GM12878 (cell line): ENCODE measurements at regions not wholly inside any gene's neighbourhood (a gene's known extent, or its start where the extent isn't known, plus 50 kb on each side); places are given as distances from the start of the nearest gene placed in this dataset.

ENCODE experiments used
- ATAC-seq: fragments of 200-7000 bp; cut with Tn5 transposase; 3 replicates; pipeline ENCODE4 v1.9.1; 2020; ENCODE audit warnings: mild to moderate bottlenecking, moderate library complexity
- BruUV-seq: library from RNA; stranded (reverse); fragments of 400-500 nt; replicated peaks from 2 replicates; lab custom pipeline; 2021; lab: Mats Ljungman, UMichigan
- CTCF ChIA-PET: fragments of 300-600 bp; sonication (Branson Sonifier 250); formaldehyde crosslinking; extraction: SDS; loops from one replicate; lab custom pipeline; 2021; ENCODE audit warnings: inconsistent platforms; lab: Yijun Ruan, JAX
- POLR2A ChIA-PET: fragments of 350-600 bp; formaldehyde crosslinking; extraction: SDS; loops from one replicate; lab custom pipeline; 2021; ENCODE audit warnings: inconsistent platforms; lab: Charles Lee
- RAD21 ChIA-PET: fragments of 300-600 bp; sonication (Branson Sonifier 250); formaldehyde crosslinking; loops from one replicate; lab custom pipeline; 2023; ENCODE audit warnings: antibody characterized with exemption; ENCODE audit not compliant: unreplicated experiment; lab: Charles Lee
- SMC1A ChIA-PET: fragments of 300-600 bp; sonication (Branson Sonifier 250); formaldehyde crosslinking; loops from one replicate; lab custom pipeline; 2023; ENCODE audit not compliant: unreplicated experiment, uncharacterized antibody; lab: Charles Lee
- DNase-seq: peaks from one replicate; pipeline ENCODE4 v3.0.0-alpha.2; 2011; ENCODE audit warnings: low read depth, low spot score
- FAIRE-seq: peaks from 3 replicates; lab custom pipeline; 2011; peaks lifted over from hg19 to GRCh38; lab: Jason Lieb, UNC
- H2AFZ ChIP-seq: 2 replicates; pipeline ENCODE4 v1.6.0; 2011; ENCODE audit warnings: low read depth, low read length, control low read depth; ENCODE audit not compliant: control insufficient read depth
- H3K27ac ChIP-seq: 2 replicates; pipeline ENCODE4 v1.5.1; 2011; ENCODE audit warnings: control low read depth; ENCODE audit not compliant: control insufficient read depth, insufficient read depth
- H3K27me3 ChIP-seq, 2 experiments: replicated peaks in 1 of 2; 2 replicates each; pipeline versions ENCODE4 v1.6.0 to v1.6.1; 2011; ENCODE audit warnings: low read length in 1 of 2; ENCODE audit not compliant: control insufficient read depth in 2 of 2, insufficient read depth in 2 of 2
- H3K36me3 ChIP-seq, 2 experiments: 2 replicates each; pipeline ENCODE4 v1.5.1; 2011; ENCODE audit warnings: low read length in 1 of 2; ENCODE audit not compliant: control insufficient read depth in 2 of 2, insufficient read depth in 2 of 2
- H3K4me1 ChIP-seq: 2 replicates; pipeline ENCODE4 v1.6.1; 2011; ENCODE audit warnings: mild to moderate bottlenecking, low read length, moderate library complexity, mixed read lengths; ENCODE audit not compliant: control insufficient read depth, insufficient read depth
- H3K4me2 ChIP-seq: 2 replicates; pipeline ENCODE4 v1.6.0; 2011; ENCODE audit warnings: control low read depth; ENCODE audit not compliant: control insufficient read depth, insufficient read depth
- H3K4me3 ChIP-seq: fragments of 200-600 bp; sonication (generic); 2 replicates; pipeline ENCODE4 v1.5.1; 2016
- H3K79me2 ChIP-seq: 2 replicates; pipeline ENCODE4 v1.6.0; 2011; ENCODE audit warnings: low read length; ENCODE audit not compliant: control insufficient read depth, insufficient read depth
- H3K9ac ChIP-seq: 2 replicates; pipeline ENCODE4 v1.8.0; 2011; ENCODE audit warnings: low read length, control low read depth, mixed read lengths; ENCODE audit not compliant: control insufficient read depth, insufficient read depth
- H3K9me3 ChIP-seq: replicated peaks from 3 replicates; pipeline ENCODE4 v1.5.1; 2011; ENCODE audit warnings: mild to moderate bottlenecking, low read length; ENCODE audit not compliant: control insufficient read depth, insufficient read depth
- H4K20me1 ChIP-seq: 2 replicates; pipeline ENCODE4 v1.6.0; 2011; ENCODE audit not compliant: control insufficient read depth, insufficient read depth
- BACH1 ChIP-seq: fragments of 450-650 bp; IDR thresholded peaks from 2 replicates; pipeline ENCODE4 v1.6.1; 2017; ENCODE audit warnings: mild to moderate bottlenecking, borderline replicate concordance
- CEBPB ChIP-seq, 2 experiments: fragments of 150-350 bp in 1 of 2; IDR thresholded peaks; 2 replicates each; pipeline ENCODE4 v1.6.1; 2012 to 2014; ENCODE audit warnings: low read depth in 2 of 2, low read length in 2 of 2, borderline replicate concordance in 1 of 2, inconsistent platforms in 1 of 2
- ESRRA ChIP-seq: IDR thresholded peaks from 2 replicates; pipeline ENCODE4 v1.6.1; 2012; ENCODE audit warnings: mild to moderate bottlenecking, low read length, improper control_type of control experiment
- ETV6 ChIP-seq, 2 experiments: fragments of 450-650 bp in 1 of 2; IDR thresholded peaks in 1 of 2; conservative IDR thresholded peaks in 1 of 2; 2 replicates each; pipeline ENCODE4 v1.6.1; 2014; ENCODE audit warnings: antibody characterized with exemption in 1 of 2, borderline replicate concordance in 1 of 2, low read depth in 1 of 2, mild to moderate bottlenecking in 1 of 2, moderate library complexity in 1 of 2
- GATAD2B ChIP-seq: fragments of 450-650 bp; conservative IDR thresholded peaks from 2 replicates; pipeline ENCODE4 v1.6.1; 2017; ENCODE audit warnings: low read depth, mild to moderate bottlenecking, moderate library complexity
- HDAC2 ChIP-seq: fragments of 200-600 bp; sonication (generic); IDR thresholded peaks from 2 replicates; pipeline ENCODE4 v1.6.1; 2017
- KAT2A ChIP-seq: conservative IDR thresholded peaks from 2 replicates; pipeline ENCODE4 v1.6.1; 2011; ENCODE audit warnings: low read depth, low read length; ENCODE audit not compliant: control insufficient read depth
- NFYA ChIP-seq: IDR thresholded peaks from 2 replicates; pipeline ENCODE4 v1.6.1; 2011; ENCODE audit warnings: low read depth, mild to moderate bottlenecking, low read length, improper control_type of control experiment, borderline replicate concordance
- POLR2AphosphoS2 ChIP-seq: IDR thresholded peaks from 2 replicates; pipeline ENCODE4 v1.6.1; 2011; ENCODE audit warnings: low read depth, mild to moderate bottlenecking, low read length, improper control_type of control experiment, moderate library complexity
- SMAD1 ChIP-seq: fragments of 450-650 bp; IDR thresholded peaks from 2 replicates; pipeline ENCODE4 v1.6.1; 2018; ENCODE audit warnings: mild to moderate bottlenecking, low read depth; ENCODE audit not compliant: partially characterized antibody
- ZNF384 ChIP-seq: IDR thresholded peaks from 2 replicates; pipeline ENCODE4 v1.6.1; 2012; ENCODE audit warnings: low read depth, mild to moderate bottlenecking, low read length, improper control_type of control experiment, borderline replicate concordance
- WGBS: methylation state at CpG from one replicate; pipeline ENCODE4 v1.1.6; 2016; ENCODE audit warnings: low lambda C conversion rate; ENCODE audit not compliant: insufficient replicate concordance, insufficient coverage; ENCODE audit errors: missing lambda C conversion rate; 5-methylcytosine and 5-hydroxymethylcytosine counted together
- in situ Hi-C: fragments of 300-500 bp; cut with MboI; formaldehyde crosslinking; loops from 9 replicates; pipeline ENCODE4 v1.14.3; 2018; ENCODE audit warnings: mixed read lengths
- intact Hi-C: fragments of 100-400 bp; cut with micrococcal nuclease; formaldehyde crosslinking; loops from one replicate; pipeline ENCODE4 v1.14.2; 2022; ENCODE audit not compliant: unreplicated experiment

DNA sequence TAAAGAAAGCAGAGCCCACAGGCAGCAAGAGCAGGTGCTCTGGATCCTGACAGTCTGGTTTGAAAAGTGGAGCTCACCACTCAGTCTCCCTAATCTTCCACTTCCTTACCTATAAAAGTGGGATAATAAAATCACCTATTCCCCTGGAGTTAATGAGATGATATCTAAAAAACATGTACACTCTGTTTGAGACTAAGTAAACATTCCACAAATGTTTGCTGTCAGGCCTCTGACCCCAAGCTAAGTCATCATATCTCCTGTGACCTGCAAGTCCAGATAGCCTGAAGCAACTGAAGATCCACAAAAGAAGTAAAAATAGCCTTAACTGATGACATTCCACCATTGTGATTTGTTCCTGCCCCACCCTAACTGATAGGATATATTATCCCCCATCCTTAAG lies 1324.5 kb downstream of the XPNPEP1 start:
- no peaks in the 10 kb centered on the region for H4K20me1 ChIP-seq
- H3K9me3 ChIP-seq: no peaks in the 10 kb centered on the region
- no peak overlapping the region; the same call in 1 of the 2 replicates for H3K9ac ChIP-seq
- no peaks in the 10 kb centered on the region for H3K36me3 ChIP-seq
- H3K27ac ChIP-seq: peak overlapping the region; percentile 63; the same call in 1 of the 2 replicates
- TF ChIP-seq ETV6 (conservative IDR thresholded peaks at IDR 0.05 in 1 of 2, IDR thresholded peaks at IDR 0.05 in 1 of 2; ENCODE audit: borderline replicate concordance in 1 of 2, low read depth in 1 of 2): no peak
- no peak for TF ChIP-seq SMAD1
- TF ChIP-seq, all 136 proteins: peak for 0
- Histone ChIP-seq H3K27me3 (no peaks in the 10 kb centered on the region), H3K4me2 (no peak overlapping the region), H3K4me3 (no peak overlapping the region), H3K79me2 (peaks cover 2% of the 10 kb centered on the region), H2AFZ (no peak overlapping the region), H3K4me1 (no peaks in the 10 kb centered on the region)
- in situ Hi-C loops: no loop called here
- intact Hi-C loops: loop anchor here (2.0 kb wide), 1 partner anchor 54 kb away; no protein-coding TSS in a partner anchor
- ChIA-PET POLR2A (interaction anchor here (0.8 to 2.2 kb wide), 2 partner anchors 8 to 12 kb away, joined by 3 to 4 read pairs; no protein-coding TSS in a partner anchor), SMC1A (interaction anchor here (0.7 to 1.3 kb wide), 5 partner anchors 10 to 372 kb away, joined by 3 to 4 read pairs (median 3); no protein-coding TSS in a partner anchor), CTCF (interaction anchor here (1.0 to 1.5 kb wide), 2 partner anchors 30 to 54 kb away, joined by 3 to 6 read pairs; no protein-coding TSS in a partner anchor), RAD21 (interaction anchor here (1.0 to 1.3 kb wide), 3 partner anchors 28 to 54 kb away, joined by 3 to 4 read pairs (median 4); no protein-coding TSS in a partner anchor)
- FAIRE-seq (no peak), DNase-seq (no peak), ATAC-seq (no peak)
- TSS peak; percentile 87 for BruUV-seq

DNA sequence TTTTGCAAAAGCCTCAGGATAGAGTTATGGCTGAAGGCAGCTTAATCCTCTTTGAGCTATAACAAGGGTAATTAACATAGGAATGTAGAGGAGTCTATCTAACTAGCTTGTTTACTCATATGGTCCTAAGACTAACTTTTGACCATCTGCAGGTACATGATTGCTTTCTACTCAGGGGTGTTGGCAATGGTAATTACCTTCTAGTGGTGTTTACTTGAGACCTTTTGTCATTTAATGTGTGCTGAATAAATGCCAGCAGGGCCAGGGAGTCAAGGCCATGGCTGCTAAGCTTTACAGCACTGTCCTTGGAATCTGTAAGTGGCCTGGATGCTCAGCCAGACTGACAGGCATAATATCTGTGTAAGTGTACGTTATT lies 1325.0 kb downstream of the XPNPEP1 start:
- no peak overlapping the region for H3K4me2 ChIP-seq
- ChIA-PET CTCF (interaction anchor here (0.9 to 1.5 kb wide), 4 partner anchors 16 to 53 kb away, joined by 3 to 6 read pairs (median 3); no protein-coding TSS in a partner anchor), SMC1A (interaction anchor here (0.7 to 1.3 kb wide), 4 partner anchors 30 to 372 kb away, joined by 3 to 4 read pairs (median 4); no protein-coding TSS in a partner anchor), RAD21 (interaction anchor here (1.0 to 1.1 kb wide), 2 partner anchors 28 to 53 kb away, joined by 3 to 4 read pairs; no protein-coding TSS in a partner anchor), POLR2A (interaction anchor here (0.8 to 2.2 kb wide), 2 partner anchors 9 to 12 kb away, joined by 3 to 4 read pairs; no protein-coding TSS in a partner anchor)
- FAIRE-seq (no peak), ATAC-seq (no peak), DNase-seq (no peak)
- no TSS peak for BruUV-seq
- H4K20me1 ChIP-seq: no peaks in the 10 kb centered on the region
- H3K36me3 ChIP-seq: no peaks in the 10 kb centered on the region
- no peak for TF ChIP-seq GATAD2B
- TF ChIP-seq CEBPB (IDR thresholded peaks at IDR 0.05; ENCODE audit: borderline replicate concordance in 1 of 2, low read depth in 2 of 2, low read length in 2 of 2): no peak
- TF ChIP-seq ZNF384: no peak
- no peak for TF ChIP-seq POLR2AphosphoS2
- TF ChIP-seq KAT2A: no peak
- no peak for TF ChIP-seq NFYA
- no peak for TF ChIP-seq BACH1
- TF ChIP-seq ESRRA: no peak
- TF ChIP-seq HDAC2: no peak
- peaks cover 2% of the 10 kb centered on the region for H3K79me2 ChIP-seq
- H2AFZ ChIP-seq: no peak overlapping the region
- H3K9me3 ChIP-seq: no peaks in the 10 kb centered on the region
- no peaks in the 10 kb centered on the region for H3K27me3 ChIP-seq
- no peaks in the 10 kb centered on the region for H3K4me1 ChIP-seq
- no peak overlapping the region for H3K4me3 ChIP-seq
- peak overlapping the region; percentile 63; the same call in 1 of the 2 replicates for H3K27ac ChIP-seq
- intact Hi-C loops (loop anchor here (2.0 kb wide), 1 partner anchor 54 kb away; no protein-coding TSS in a partner anchor), in situ Hi-C loops (no loop called here)
- WGBS: 0% methylated on average over 1 of the region's 1 CpG
- H3K9ac ChIP-seq: no peak overlapping the region
